HL-60/S4 treated with retinoic acid at 250 ng/mL for 4 days and 3 days (cell line): ENCODE measurements at regions not wholly inside any gene's neighbourhood (a gene's known extent, or its start where the extent isn't known, plus 50 kb on each side); places are given as distances from the start of the nearest gene placed in this dataset.
"Not testable (repeated sequence)": the region's sequence is repeated elsewhere in the genome, so short reads cannot be mapped to it uniquely, and the experiment has no call there.

Experiments used
- in situ Hi-C: fragments of 300-500 bp; cut with MboI; formaldehyde crosslinking; loops from 2 replicates; pipeline ENCODE4 v1.7.0; 2022; ENCODE audit warnings: low sequenced_read_pairs

- in situ Hi-C loops: loop anchor here (25.0 kb wide), 1 partner anchor 397 kb away; no protein-coding TSS in a partner anchor
Measured at GRCh38 chr12:63415357-63415756, 252.9 kb downstream of the DPY19L2 start.

GRCh38 chr12:63410197-63410596, 258.1 kb downstream of the DPY19L2 start:
- in situ Hi-C loops: loop anchor here (25.0 kb wide), 1 partner anchor 402 kb away; no protein-coding TSS in a partner anchor

GRCh38 chr12:63406781-63407180, 255.8 kb upstream of the AVPR1A start:
- in situ Hi-C loops: loop anchor here (25.0 kb wide), 1 partner anchor 406 kb away; no protein-coding TSS in a partner anchor

DNA sequence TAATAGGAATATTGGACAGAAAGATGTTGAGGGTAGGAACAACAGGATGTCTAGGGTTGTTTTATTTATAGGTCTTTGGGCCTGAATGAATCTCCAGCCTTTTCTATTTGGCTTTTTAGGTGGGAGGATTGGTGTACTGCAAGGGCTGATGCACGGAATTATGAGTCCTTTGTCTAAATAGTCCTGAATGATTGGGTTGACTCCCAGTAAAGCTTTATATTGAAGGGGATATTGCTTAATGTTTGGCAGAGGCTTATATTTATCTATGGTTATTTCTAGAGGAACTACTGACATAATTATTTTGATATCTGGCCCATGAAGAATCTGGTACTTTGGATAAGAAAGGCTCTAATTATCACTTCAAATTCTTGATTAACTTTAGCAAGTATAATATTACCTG, 253.6 kb upstream of the AVPR1A start:
- in situ Hi-C loops: loop anchor here (25.0 kb wide), 1 partner anchor 408 kb away; no protein-coding TSS in a partner anchor

DNA sequence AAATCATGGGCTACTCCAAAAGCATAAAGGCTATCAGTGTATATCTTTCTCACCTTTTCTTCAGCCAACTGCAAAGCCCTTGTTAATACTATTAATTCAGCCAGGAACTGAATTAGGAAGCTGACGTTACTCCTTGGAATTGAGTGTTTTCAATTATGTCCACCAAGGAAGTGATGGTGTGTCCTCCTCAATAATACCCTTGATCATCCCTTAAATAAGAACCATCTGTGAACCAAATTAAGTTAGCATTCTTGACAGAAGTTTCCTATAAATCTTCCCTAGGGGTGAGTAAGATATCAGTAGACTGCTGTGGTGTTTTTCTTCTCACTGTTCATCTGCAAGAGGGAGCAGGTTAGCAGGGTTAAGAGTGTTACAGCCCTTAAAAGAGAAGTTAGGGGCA, 252.3 kb upstream of the AVPR1A start:
- in situ Hi-C loops: loop anchor here (25.0 kb wide), 1 partner anchor 409 kb away; no protein-coding TSS in a partner anchor

DNA sequence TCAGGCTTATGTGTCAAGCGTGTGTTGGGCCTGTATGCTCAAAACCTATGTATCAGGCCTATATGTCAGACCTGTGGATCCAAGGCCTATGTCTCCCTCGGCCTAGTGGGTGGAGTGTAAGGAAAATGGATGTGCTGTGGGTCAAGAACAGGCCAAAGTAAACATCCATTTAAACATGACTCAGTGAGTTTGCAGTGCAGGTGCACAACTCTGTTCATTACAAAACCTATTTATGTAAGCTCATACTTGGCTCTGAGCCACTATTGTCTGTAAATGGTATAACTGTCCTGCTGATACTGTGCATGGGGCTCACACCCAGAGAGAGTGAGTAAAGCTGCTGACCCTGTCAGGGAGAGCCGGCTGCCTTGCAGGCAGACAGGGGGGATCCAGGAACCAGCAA, 249.7 kb upstream of the AVPR1A start:
- in situ Hi-C loops: loop anchor here (25.0 kb wide), 1 partner anchor 412 kb away; no protein-coding TSS in a partner anchor

DNA sequence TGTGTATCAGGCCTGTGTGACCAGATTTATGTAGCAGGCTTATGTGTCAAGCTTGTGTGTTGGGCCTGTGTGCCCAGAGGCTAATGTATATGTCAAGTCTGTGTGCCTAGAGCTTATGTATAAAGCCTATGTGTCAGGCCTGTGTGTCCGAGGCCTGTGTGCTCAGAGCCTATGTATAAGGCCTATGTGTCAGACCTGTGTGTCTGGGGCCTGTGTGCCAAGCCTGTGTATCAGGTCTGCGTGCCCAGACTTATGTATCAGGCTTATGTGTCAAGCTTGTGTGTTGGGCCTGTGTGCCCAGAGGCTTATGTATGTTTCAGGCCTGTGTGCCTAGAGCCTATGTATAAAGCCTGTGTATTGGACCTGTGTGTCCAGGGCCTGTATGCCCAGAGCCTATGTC, 249.3 kb upstream of the AVPR1A start:
- in situ Hi-C loops: loop anchor here (25.0 kb wide), 1 partner anchor 412 kb away; no protein-coding TSS in a partner anchor

DNA sequence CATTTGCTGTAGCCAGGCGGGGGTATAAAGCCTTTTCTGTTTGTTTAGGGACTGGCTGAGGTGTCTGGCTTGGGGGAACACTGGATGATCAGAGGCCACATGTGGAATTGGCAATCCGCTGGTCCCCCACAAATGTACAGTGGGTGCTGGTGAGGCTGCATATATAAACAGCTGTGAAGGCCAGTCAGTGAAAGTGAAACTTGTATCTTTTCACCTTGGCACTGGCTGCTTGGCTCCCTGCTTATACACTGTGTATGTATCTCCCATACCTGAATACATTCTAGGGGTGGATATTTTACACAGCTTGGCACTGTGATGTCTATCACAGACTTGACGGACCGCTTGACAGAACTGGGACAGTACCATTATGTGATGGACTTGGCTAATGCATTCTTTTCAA, 246.8 kb upstream of the AVPR1A start:
- in situ Hi-C loops: no loop called here

- in situ Hi-C loops: no loop called here
Measured at GRCh38 chr12:63396135-63396534, 245.1 kb upstream of the AVPR1A start.

- in situ Hi-C loops: no loop called here
Measured at GRCh38 chr12:63394983-63395382, 244.0 kb upstream of the AVPR1A start.

DNA sequence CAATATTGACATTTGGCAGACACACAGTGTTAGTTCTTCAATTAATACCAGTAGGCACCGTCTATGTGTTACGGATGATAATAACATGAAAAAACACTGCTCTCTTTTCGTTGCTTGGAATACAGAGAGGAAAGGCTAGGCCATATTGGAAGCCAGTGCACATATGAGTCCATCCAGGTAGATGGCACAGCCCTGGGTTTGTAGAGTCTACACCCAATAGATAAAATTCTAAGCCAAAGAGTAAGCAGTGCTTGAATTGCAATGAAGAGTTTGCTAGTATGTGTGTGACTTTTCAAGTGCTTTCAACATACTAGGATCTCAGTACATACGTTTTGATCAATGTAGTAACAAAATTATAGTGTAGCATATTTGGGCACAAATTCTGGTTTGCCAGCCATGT, 243.3 kb upstream of the AVPR1A start:
- in situ Hi-C loops: no loop called here

- in situ Hi-C loops: no loop called here
Measured at GRCh38 chr12:63389211-63389610, 238.2 kb upstream of the AVPR1A start.

DNA sequence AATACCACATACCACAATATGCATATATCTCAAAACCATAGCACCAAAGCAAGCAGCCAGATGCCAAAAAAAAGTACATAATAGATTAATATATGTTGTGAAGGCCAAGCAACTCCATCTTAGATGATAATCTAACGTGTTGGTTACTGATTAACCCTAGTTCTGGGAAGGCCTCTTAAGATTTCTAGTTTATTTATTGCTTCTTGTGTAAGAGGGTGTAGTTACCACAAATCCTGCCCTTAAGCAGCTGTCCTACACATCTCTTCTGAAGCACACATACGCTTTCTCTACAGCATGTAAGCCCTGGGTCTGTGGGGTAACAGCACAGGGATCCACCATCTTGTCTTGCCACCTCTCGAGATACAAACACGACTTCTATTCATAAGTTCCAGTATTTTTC, 236.8 kb upstream of the AVPR1A start:
- in situ Hi-C loops: no loop called here

DNA sequence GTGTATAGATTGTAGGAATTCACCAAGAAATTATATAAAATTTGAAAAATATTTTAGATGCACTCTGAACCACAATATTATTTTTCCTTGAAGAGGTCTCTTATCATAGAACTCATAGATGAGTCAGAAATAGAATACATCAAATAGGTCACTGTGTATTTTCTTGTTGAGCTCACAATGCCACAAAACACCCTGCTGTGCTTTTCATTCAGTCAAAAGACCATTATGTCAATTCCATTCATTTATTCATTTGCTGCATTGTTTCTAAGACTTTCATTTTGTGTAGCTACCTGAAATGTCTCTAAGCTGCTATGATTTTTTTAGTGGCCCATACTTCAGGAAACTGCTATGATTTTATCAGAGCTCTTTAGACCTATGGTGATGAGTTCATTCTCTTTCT, 231.9 kb upstream of the AVPR1A start:
- in situ Hi-C loops: no loop called here

- in situ Hi-C loops: no loop called here
Measured at GRCh38 chr12:63362791-63363190, 211.8 kb upstream of the AVPR1A start.

GRCh38 chr12:63362166-63362565, 211.2 kb upstream of the AVPR1A start:
- in situ Hi-C loops: no loop called here

GRCh38 chr12:63354969-63355368, 204.0 kb upstream of the AVPR1A start:
- in situ Hi-C loops: no loop called here

DNA sequence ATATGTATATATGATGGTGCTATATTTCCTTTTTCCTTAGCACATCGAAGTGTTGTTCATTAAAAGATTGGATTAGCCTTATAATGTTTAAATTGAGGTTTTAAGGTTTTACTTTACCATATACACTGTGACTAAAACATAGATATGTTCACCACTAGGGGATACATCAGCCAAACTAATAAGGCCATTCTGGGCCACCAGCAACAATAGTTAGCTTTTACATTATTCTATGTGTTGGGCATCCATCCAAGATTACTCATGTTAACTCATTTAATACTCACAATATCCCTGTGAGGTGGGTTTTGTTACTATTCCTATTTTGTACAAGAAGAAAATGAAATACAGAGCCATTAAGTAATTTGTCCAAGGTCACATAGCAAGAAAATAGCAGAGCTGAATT, 202.6 kb upstream of the AVPR1A start:
- in situ Hi-C loops: no loop called here

GRCh38 chr12:63351370-63351769, 200.4 kb upstream of the AVPR1A start:
- in situ Hi-C loops: no loop called here

GRCh38 chr12:63348556-63348955, 197.6 kb upstream of the AVPR1A start:
- in situ Hi-C loops: no loop called here

- in situ Hi-C loops: not testable (repeated sequence)
Measured at GRCh38 chr12:63337158-63337557, 186.2 kb upstream of the AVPR1A start.

GRCh38 chr12:63326260-63326659, 175.3 kb upstream of the AVPR1A start:
- in situ Hi-C loops: no loop called here

DNA sequence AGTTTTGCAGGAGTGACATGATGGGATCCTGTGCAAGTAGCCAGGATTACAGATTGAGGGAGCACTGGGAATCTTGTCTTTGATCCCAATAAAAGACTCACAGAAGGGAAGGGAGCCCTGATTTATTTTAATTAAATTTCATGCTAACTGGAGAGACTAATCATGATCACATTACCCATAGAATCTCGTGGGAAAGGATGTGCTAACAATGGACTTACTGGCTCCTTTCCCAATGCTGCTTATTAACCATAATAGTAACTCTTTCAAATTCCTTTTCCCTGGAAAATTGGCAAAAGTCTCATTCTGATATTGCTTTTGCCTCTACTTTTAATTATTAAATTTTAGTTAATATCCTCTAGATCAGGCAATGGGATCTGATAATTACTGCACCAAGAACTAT, 174.8 kb upstream of the AVPR1A start:
- in situ Hi-C loops: no loop called here
